ENCODE measurements at regions not wholly inside any gene's neighbourhood (a gene's known extent, or its start where the extent isn't known, plus 50 kb on each side); places are given as distances from the start of the nearest gene placed in this dataset.

DNA sequence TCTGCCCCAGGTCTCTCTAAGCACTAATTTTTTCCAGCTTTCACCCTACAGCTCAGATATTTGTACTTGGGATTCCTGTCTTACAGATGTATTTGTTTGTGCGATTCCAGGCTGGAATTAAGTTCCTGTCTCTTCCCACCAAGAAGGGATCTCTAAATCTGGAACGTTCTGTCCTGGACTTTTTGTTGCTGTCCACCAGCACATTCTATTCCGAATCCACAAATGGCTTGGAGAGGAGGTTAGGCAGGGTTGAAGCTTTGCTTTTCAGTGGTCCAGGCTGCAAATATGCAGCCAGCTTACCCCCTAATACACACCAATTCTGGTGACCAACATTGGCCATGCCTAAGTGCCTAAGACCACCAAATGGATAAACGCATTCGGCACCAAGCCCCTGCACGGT lies 315.0 kb downstream of the TNS1 start:
- FAIRE-seq: no peak

DNA sequence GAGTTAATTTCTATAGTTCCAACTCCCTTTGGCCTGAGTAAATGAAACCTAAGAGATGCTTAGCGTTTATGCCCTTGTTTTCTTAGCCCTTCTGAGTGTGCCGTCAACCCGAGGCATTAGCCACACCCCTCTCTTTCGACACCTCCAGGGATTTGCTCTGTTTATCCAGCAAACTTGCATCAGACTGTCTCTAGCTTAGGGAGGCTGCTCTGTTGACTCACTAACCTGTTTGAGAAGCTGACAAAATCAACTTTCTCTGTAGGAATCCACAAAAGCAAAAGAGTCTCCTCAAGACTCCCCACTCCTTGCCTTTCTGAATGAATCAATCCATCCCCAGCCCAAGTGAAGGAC lies 317.6 kb downstream of the TNS1 start:
- no peak for FAIRE-seq

DNA sequence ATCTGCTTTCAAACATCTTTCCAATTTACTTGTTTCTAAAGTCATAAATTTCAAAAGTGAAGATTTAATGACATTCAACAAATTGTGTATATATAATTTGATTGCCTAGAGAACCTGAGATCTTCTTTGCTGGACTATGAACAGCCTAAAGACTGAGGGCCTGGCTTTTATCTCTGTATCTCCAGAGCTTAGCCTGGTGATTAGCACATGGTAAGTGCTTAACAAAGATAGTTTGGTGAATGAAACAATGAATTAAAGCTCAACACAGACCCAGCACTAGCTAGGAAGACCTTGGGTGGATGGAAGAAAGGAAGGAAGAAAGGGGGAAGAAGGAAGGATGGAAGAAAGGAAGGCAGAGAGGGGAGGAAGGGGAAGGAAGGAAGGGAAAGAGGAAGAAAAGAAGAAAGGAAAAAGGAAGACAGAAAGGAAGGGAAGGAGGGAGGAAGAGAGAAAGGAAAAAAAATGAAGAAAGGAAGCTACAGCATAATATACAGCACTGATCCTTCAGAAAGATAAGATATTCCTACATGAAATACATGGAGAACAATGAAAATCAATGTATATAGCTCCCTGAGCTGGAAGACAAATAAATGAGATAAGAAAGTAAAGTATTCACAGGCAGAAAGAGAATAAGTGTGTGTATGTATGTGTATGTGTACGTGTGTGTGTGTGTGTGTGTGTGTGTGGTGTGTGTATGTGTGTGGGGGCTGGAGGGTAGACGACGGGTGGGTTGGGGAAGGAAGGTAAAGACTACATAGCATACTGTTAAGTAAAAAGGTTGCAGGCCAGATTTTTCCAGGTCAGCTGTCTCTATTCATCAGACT lies 318.2 kb downstream of the TNS1 start:
- FAIRE-seq: no peak

DNA sequence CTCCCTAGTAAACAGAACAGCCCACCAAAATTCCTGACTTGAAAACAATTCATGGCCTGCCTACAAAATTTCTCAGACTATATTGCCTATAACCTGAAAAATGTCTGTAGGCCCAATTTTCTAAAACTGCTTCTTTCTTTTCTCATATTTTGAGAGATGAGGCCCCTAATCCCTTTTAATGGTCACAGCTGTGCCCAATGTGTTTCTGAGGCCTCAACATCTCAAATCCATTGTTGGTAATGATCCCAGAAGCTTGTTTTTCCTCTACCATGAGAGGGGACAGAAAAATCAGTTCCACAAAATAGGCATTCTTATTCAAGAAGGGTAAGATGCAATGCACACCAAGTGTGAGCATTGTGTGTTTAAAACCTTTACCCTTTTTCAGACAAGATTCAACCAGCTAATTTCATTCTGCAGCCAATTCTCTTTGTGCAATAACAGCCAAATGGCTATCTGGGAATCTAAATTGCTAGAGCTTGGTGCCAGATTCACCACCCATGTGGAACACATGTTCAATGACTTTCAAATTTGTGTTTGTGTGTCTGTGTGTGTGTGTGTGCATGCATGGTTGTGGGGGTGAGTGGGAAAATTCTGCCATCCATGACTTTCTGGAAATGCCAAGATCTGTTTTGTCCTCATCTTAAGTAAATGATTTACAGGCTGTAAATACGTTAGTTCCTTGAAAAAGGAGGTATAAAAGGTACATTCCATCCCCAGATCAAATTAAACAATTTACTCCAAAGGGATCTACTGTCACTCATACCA lies 319.5 kb downstream of the TNS1 start:
- no peak for FAIRE-seq

DNA sequence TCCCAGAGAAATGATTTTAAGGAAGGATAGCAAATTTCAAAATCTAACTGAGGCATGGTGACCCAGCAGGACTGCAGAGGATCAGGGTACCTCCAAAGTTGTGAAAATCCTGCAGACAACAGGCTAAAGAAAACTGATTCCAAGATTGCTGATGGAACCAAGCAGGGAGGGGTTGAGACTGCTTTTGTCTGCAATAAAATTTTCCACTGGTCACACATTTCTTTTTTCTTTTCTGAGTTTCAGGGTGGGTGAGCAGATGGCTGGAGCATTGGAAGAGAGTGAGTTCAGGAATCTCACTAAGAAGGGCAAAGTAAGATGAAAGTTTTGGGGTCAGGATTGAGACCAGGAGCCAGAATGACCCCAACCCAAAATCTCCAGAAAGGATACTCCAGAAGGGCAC lies 321.0 kb downstream of the TNS1 start:
- no peak for FAIRE-seq

DNA sequence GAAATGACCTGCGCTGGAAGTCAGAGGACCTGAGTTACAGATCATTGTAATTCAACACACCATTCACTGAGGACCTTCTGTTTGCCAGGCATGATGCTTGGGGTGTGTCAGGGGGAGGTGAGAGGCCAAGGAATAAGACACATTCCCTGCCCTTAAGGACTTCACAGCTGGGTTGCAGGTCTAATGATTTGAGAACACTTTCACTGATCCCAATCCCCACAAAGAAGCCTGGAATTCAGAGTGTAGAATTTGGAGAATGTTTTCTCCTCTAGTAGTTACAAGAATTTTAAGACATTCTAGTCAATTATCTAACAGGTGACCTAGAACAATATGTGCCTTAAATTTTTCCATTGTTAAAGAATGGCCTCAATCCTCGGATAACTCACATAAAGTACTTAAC lies 322.4 kb downstream of the TNS1 start:
- FAIRE-seq: no peak

DNA sequence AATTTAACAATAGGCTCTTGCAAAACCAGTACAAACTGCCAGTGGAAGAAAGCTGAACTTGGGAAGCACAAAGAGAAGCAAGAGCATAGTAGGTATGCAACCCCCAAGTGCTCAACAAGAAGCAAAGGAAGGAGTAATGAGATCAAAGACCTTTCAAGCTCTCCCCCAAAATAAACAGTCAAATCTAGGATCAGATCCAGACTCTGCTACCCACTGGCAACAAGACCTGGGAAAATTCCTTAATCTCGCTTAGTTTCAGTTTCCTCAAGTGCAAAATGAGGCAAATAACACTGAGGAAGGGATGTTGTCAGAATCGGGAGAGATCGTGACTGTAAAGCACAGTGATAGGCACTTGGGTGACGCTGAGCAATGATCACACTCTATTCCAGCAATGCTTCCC lies 329.2 kb downstream of the TNS1 start:
- FAIRE-seq: no peak

DNA sequence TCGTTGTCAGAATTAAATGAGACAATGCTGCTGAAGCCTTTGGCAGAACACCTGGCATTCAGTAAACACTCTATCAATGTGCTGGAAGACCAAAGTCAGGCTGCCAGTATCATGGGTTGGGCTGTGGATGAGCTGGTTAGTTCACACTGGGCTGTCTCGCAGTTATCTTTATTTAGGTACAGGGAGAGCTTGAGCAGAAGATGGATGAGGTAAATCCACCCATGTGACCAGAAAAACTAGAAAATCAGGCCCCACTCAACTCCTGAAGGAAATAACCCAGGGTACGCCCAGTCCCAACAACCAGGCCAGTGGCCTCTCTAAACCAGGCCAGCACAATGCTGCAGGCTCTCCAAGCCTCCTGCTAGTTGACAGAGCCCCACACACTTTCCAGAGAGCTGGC lies 330.3 kb downstream of the TNS1 start:
- FAIRE-seq: no peak

DNA sequence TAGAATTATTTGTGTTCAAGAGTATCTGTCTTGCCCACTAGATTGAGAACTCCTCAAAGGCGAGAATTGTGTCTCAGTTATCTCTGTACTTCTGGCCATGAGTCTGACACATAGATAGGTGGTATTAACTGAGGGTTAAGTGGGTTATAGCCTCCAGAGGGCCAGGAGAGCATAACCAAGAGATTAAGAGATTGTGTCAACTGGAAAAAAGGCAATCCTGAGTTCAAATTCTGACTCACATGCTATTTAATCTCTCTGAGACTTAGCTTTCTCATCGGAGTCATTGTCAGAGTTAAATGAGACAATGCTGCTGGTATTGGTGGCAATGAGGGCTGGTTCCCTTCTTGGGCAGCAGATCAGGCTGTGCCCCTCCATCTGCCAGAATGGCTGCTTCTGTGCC lies 330.9 kb downstream of the TNS1 start:
- no peak for FAIRE-seq

DNA sequence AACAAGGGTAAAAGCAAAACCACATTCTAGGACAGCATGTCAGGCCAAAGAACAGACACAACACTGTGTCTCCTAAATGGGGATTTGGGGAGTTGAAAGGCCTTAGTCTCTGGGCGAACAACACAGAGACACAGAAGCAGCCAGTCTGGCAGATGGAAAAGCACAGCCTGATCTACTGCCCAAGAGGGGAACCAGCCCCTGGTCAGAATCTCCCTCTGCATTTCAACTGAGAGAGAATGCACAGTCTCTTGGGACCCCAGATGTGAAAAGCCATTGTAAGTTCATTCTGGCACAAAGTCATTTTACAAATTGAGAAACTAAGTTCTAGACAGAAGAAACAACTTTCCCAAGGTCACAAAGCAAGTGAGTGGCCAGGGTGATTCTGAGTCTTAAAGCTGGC lies 331.7 kb downstream of the TNS1 start:
- no peak for FAIRE-seq

DNA sequence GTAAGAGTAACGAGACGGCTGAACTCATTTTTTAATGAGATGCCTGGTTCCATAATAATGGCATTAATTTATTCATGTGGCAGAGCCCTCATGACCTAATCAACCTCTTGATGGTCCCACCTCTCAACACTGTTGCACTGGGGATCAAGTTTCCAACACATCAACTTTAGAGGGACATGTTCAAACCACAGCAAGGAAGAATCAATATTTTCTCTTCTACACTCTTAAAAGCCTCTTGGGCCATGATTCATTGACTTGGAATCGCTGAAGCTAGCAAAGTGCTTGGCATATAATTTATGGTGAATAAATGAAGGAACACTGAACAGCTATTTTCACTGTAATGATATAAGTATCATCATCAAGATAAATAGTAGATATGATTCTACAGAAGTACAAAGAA lies 333.0 kb downstream of the TNS1 start:
- no peak for FAIRE-seq

DNA sequence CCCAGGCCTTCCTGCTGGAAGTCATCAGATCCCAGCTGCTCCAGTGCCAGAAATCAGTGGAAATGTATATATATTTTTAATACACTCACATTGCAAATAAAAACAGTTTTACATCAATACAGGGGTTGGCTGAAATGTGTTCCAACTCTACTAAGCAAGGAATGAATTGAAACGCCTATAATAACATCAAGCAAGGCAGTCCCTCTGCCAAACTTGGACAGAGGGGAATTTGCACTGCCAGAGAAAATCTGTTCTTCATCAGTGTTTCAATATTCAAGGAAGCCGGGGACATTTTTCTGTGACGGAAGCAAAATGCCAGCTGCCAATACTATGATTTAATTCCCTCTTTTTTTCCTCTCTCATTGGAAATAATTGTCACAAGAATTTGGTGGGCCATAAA lies 335.3 kb downstream of the TNS1 start:
- no peak for FAIRE-seq

DNA sequence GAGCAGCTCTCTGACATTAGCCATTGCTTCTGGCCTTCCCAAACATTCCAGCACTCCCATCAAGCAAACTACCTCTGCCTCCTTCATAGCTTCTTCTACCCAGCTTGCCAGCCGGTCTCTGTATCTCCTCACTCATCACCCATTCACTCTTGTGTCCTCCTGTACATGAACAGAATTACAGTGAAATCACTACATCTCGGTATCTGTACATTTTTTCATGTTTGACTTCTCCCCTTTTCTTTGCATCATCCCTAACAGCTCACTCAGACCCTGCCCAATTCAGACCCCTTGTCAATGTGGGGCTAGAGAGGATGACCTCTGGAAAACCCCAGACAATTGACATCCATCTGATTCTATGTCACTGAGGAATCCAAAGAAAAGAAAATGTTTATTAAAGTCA lies 335.8 kb downstream of the TNS1 start:
- no peak for FAIRE-seq

DNA sequence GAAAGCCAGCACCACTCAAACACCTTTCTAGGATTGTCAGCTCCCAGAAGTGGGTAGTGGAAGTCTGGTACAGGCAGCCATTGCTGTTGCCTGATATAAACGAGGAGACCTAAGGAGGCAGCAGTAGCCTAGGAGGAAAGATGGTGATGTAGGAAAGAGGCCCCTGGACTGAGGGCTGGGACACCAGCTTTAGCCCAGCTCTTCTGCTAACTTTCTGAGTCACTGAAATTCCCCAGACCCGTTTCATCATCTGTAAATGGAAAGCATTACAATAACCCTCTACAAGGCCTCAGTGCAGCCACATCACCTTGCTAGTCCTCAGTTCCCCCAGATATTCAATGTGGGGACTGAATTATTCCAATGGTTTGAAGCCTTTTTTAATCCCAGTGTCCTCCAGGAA lies 336.5 kb downstream of the TNS1 start:
- no peak for FAIRE-seq

DNA sequence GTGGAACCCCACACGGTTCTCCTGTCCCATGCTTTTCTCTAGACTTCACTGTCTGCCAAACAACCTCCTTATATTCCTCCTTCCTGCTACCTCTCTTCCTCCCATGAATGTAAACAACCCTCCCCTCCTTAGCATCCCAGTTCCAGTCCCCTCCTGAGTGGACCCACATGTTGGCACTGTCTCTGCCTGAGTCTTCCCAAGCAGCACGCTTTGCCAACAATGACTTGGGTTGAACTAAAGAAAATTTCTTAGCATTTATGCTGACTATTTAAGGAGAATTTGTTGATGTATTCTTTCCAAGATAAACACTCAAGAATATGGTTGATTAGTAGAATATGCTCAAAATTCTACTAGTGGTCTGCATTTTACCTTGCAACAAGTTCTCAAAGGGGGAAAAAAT lies 338.0 kb downstream of the TNS1 start:
- FAIRE-seq: no peak

DNA sequence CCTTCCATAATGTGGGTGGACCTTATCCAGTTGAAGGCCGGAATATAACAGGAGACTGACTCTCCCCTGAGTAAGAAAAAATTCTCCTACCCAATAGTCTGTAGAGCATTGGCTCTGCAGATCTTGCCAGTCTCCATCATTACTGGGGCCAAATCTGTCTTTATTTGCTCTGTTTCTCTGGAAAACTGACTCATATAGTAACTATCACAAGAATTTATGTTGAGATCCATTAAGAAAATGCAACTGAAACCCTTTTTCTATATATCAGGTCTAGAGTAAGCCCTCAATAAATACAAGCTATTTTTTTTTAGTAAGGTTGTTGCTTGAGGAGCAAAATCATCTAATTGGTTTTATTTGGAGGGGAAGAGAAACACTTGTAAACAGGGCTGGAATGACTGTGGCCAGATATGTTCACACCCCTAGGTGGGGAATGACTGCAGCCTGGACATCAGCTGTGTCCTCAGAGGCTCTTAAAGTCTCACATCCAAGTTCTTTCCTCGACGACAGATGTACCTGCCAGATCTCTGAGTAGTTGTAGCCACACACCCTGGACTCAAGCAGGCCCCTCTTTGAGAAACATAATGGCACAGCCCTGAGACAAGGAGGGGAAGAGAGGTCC lies 339.7 kb downstream of the TNS1 start:
- no peak for FAIRE-seq

DNA sequence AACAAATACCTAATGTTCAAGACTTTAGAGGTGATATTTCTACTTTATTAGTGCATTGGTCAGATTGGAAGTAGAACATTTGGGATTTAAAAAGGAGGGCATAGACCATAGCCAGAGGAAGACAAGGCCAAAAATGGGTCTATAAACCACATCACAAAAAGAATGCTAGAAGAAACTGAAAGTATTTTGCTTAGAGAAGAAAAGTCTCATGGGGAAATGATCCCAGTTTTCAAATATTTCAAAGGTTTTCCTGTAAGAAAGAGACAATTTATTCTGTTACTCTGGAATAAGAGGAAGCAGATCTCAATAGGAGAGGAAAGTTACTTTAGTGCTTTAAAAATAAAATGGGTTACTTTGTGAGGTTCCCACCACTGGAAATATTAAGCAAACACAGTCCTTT lies 341.4 kb downstream of the TNS1 start:
- FAIRE-seq: no peak

DNA sequence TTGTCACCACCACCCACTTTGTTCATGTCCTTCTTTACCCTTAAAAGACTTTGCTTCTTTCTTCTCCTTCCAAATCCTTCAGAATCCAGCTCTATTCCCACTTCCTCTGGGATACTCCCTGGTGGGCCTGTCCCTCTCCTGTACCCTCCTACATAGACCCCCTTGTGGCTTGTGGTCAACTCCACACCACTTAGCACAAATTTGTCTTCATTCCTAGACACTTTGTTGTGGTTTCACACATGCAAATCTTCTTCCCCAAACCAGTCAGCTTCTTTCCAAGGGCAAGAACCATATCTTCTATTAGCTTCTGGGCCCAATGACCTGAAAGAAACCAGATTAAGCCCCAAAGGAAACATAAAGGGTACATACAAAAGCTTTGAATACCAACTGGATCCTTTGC lies 342.4 kb downstream of the TNS1 start:
- no peak for FAIRE-seq

DNA sequence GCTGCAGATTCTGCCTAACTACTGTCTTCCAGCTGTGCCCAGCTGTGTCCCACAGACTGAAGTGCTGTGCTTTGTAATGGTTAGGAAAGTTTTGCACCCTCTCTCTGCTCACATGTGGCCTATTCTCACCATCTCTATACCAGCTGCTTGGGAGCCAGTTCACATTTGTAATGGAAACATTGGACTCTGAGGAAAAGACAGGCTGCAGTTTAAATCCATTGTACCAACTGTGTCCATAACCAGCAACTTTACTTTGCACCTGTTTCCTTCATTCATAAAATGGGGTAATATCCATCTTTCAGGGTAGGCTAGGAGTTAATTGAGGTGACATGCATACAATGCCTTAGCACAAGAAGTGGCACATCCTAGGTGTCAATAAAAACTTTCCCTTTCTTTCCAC lies 344.0 kb downstream of the TNS1 start:
- no peak for FAIRE-seq

DNA sequence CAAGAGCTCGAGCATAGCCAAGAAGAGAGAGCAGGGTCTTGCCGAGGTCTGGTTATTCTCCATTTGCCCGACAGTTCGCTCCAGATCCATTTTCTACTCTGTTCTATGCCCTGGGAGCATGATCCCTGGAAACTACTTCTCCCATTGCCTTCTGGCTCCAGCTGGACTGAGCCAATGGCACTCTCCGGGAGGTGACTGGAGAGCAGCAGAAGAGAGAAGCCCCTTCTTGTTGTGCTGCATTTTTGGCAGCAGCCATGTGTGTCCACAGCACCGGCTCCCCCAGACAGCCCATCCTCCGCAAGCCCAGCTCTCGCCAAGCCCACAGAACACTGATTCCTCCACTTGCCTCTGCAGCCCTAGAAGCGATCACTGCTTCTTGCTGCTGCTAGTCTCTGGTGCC lies 345.5 kb downstream of the TNS1 start:
- no peak for FAIRE-seq

DNA sequence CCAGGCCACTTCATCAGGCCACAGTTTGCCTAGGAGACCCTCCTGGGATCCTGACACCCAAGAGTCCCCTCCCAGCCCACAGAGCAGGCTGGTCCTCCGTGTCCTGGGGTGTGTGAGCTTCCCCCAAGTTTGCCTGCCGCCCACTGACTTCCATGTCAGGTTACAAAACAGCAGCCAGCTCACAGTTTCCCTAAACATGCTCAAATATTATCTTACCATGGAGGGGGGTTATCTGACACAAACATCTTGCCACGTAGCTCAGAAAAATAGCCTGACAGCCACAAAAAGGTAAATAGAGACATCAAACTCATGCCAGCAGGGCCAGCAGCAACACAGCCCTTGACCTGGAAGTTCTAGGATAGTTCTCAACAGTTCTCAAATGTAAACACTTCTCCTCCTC lies 346.5 kb downstream of the TNS1 start:
- FAIRE-seq: no peak

DNA sequence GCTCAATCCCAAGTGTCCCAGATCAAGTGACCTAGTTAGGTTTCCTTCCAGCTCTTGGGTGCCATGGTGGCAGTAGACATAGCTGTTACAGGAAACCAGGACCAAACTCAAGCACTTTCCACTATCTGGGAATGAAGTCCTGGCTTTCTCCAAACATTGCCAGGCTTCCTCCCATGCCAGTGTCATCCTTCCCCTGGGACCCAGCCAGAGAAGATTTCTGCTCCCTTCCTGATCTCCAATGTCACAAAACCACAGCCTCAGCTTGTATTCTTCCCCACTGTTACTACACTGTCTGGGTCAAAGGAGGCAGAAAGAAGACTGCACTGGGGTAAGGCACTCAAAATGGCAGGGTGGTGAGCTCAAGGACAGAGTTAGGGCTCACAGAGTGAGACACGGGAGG lies 347.1 kb downstream of the TNS1 start:
- no peak for FAIRE-seq

DNA sequence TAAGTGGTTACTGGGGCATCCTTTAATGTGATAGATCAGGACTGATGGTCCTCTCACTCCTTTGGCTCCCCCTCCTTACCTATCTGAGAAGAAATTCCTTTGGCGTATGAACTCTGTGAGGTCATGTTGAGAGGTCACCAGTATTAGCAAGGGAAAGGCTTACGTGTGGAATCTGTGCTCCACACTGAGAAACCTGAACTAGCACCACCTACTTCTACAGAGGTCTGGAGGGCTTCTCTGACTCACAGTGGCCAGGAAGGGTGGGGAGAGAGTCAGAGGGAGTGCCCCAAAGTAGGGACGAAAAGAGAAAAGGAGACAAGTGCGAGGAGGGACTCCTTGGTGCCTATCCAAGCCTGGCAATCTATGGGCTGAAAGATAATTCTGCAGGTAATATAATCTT lies 348.6 kb downstream of the TNS1 start:
- no peak for FAIRE-seq
